BJ (cell line): ENCODE measurements at regions not wholly inside any gene's neighbourhood (a gene's known extent, or its start where the extent isn't known, plus 50 kb on each side); places are given as distances from the start of the nearest gene placed in this dataset.

ENCODE experiments used
- CTCF ChIA-PET: fragments of 350-600 bp; formaldehyde crosslinking; extraction: SDS; loops from one replicate; lab custom pipeline; 2021; ENCODE audit warnings: antibody characterized with exemption, inconsistent platforms; lab: Yijun Ruan, JAX
- POLR2A ChIA-PET: fragments of 300-600 bp; sonication (Branson Sonifier 250); formaldehyde crosslinking; extraction: SDS; loops from one replicate; lab custom pipeline; 2021; ENCODE audit warnings: antibody characterized with exemption; lab: Charles Lee
- DNase-seq: peaks from one replicate; pipeline ENCODE4 v3.0.0-alpha.2; 2011; ENCODE audit warnings: low read depth
- H3K27me3 ChIP-seq: 2 replicates; pipeline ENCODE4 v1.6.0; 2011; ENCODE audit warnings: low read length; ENCODE audit not compliant: control insufficient read depth, insufficient read depth
- H3K36me3 ChIP-seq: 2 replicates; pipeline ENCODE4 v1.5.1; 2011; ENCODE audit warnings: low read length; ENCODE audit not compliant: control insufficient read depth, insufficient read depth
- H3K4me3 ChIP-seq: 2 replicates; pipeline ENCODE4 v1.5.1; 2011; ENCODE audit warnings: low read depth, mild to moderate bottlenecking, control low read depth, low read length
- CTCF ChIP-seq: IDR thresholded peaks from 2 replicates; pipeline ENCODE4 v1.5.1; 2011; ENCODE audit warnings: low read depth, mild to moderate bottlenecking, control low read depth, inconsistent platforms, low read length, moderate library complexity; ENCODE audit not compliant: insufficient read depth

DNA sequence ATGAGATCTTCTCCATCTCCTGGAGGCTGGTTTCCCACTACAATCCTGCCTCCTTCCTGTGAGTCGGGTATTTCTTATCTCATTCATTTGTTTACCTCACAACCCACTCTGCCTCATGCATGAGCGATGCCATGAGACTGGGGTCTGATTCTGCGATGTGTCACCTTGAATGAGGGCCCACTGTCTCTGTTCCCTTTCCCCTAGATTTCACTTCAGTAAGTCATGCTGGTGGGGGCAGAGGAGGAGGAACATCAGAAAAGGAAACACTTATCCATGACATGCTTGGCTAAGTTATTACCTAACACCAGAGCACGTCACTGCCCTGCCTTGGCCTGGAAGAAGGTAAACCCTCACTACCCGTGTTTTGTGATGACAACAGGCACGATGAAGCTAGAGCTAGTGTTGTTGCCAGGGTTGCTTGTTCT, 337.4 kb upstream of the PRDM1 start:
- Histone ChIP-seq H3K36me3 (no peaks in the 10 kb centered on the region), H3K27me3 (no peaks in the 10 kb centered on the region), H3K4me3 (no peak overlapping the region)
- ChIA-PET POLR2A (no interaction called here), CTCF (interaction anchor here (0.5 kb wide), 1 partner anchor 146 kb away, joined by 3 read pairs; no protein-coding TSS in a partner anchor)
- DNase-seq = no peak
- no peak for TF ChIP-seq CTCF

DNA sequence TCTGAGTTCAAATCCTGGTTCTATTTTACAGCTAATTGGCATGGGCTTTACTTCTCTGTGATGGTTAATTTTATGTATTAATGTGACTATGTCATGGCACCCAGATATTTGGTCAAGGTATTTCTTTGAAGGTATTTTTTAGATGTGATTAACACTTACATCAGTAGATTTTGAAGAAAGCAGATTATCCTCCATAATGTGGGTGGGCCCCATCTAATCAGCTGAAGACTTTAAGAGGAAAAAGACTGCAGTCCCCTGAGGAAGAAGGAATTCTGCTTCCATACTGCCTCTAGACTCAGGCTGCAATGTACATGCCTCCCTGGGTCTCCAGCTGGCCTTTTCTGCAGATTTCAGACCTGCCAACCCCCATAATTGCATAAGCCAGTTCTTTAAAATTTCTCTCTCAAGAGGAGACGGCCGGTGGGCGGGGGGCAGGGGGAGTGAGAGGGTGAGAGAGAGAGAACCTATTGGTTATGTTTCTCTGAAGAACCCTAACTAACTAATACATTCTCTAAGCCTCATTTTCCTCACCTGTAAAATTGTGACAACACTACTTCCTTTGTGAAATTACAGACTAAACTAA, 338.2 kb upstream of the PRDM1 start:
- Histone ChIP-seq H3K36me3 (no peaks in the 10 kb centered on the region), H3K27me3 (no peaks in the 10 kb centered on the region), H3K4me3 (no peak overlapping the region)
- ChIA-PET CTCF (no interaction called here), POLR2A (no interaction called here)
- TF ChIP-seq CTCF = no peak
- no peak for DNase-seq

- H3K27me3 ChIP-seq = no peaks in the 10 kb centered on the region
- DNase-seq = no peak
- CTCF ChIA-PET = no interaction called here
- no peak overlapping the region for H3K4me3 ChIP-seq
- H3K36me3 ChIP-seq = no peaks in the 10 kb centered on the region
- POLR2A ChIA-PET = no interaction called here
- TF ChIP-seq CTCF = no peak
These were observed 339.6 kb upstream of the PRDM1 start for GRCh38 chr6:105746509-105746908.

DNA sequence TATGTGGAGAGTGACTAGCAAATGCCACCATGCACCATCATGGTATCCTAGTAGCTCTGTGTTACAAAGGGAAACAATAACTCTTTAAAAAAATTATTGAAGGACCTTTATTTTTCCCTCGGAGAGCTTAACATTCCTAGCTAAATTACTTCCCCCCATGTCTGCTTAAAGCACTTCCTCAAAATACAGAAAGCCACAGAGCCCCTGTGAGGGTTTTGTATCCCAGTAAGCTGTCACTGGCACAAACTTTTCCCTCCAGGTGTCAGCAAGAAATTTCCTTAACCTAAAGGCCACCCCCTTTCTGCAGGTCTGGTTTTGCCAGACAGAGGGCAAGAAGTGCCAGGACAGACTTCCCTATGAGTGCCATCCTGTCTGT, 340.0 kb upstream of the PRDM1 start:
- Histone ChIP-seq H3K36me3 (no peaks in the 10 kb centered on the region), H3K4me3 (no peak overlapping the region), H3K27me3 (no peaks in the 10 kb centered on the region)
- TF ChIP-seq CTCF = no peak
- ChIA-PET CTCF (no interaction called here), POLR2A (no interaction called here)
- no peak for DNase-seq

DNA sequence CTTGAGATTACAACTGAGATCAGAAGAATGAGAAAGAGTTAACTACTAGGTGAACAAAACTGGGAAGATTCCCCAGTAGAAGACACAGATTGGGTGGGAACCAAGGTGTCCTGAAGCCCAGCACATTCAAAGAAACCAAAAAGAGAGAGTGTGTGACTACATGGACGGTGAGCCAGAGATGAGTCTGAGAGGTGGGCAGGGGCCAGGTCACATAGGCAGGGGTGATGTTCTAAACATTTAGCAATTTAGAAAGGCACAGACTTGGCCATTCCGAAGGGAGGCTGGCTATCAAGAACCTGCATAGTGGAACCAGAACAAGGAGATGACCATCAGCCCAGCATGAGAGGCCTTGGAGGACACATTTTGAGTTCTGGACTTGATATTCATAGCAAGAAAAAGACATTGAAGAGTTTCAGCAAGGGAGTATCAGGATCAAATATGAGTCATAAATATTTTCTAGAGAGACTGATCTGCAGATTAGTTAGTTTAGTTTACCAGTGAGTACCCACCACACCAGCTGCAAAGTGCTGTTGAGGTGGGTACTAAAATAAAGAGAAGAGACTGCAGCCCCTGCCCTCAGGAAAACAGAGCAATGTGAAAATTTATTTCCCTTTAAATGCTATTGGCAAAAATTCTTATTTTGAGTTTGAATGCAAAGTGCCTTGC, 340.5 kb upstream of the PRDM1 start:
- Histone ChIP-seq H3K27me3 (no peaks in the 10 kb centered on the region), H3K36me3 (no peaks in the 10 kb centered on the region), H3K4me3 (no peak overlapping the region)
- POLR2A ChIA-PET = no interaction called here
- no peak for TF ChIP-seq CTCF
- CTCF ChIA-PET = interaction anchor here (1.1 kb wide), 1 partner anchor 205 kb away, joined by 3 read pairs; no protein-coding TSS in a partner anchor
- no peak for DNase-seq
